VCaP (cell line): ENCODE measurements at regions not wholly inside any gene's neighbourhood (a gene's known extent, or its start where the extent isn't known, plus 50 kb on each side); places are given as distances from the start of the nearest gene placed in this dataset.

Source experiments
- H3K27ac ChIP-seq: fragments of 450-650 bp; 2 replicates; pipeline ENCODE4 v1.5.1; 2017
- CTCF ChIP-seq: fragments of 450-650 bp; conservative IDR thresholded peaks from 2 replicates; pipeline ENCODE4 v1.5.1; 2017; ENCODE audit warnings: mild to moderate bottlenecking, moderate library complexity

- TF ChIP-seq CTCF, result no peak
These were observed 285.9 kb upstream of the NEBL start for GRCh38 chr10:21183025-21183424.

GRCh38 chr10:21181451-21181850, 284.3 kb upstream of the NEBL start:
- no peak overlapping the region for H3K27ac ChIP-seq
- no peak for TF ChIP-seq CTCF

More at GRCh38 chr10:21183025-21183424, 285.9 kb upstream of the NEBL start:
- H3K27ac ChIP-seq, result no peak overlapping the region

- no peak for TF ChIP-seq CTCF
- no peak overlapping the region for H3K27ac ChIP-seq
These were observed 283.5 kb upstream of the NEBL start for GRCh38 chr10:21180604-21181003.

- TF ChIP-seq CTCF, result no peak
- no peak overlapping the region for H3K27ac ChIP-seq
These were observed 279.9 kb upstream of the NEBL start for GRCh38 chr10:21176934-21177480.

- no peak for TF ChIP-seq CTCF
- H3K27ac ChIP-seq, result peak overlapping the region; percentile 86
These were observed 278.7 kb upstream of the NEBL start for GRCh38 chr10:21175797-21176196.

GRCh38 chr10:21174715-21175495, 277.8 kb upstream of the NEBL start:
- H3K27ac ChIP-seq, result peak overlapping the region; percentile 86
- TF ChIP-seq CTCF, result no peak

- H3K27ac ChIP-seq, result peak overlapping the region; percentile 86
- no peak for TF ChIP-seq CTCF
These were observed 276.9 kb upstream of the NEBL start for GRCh38 chr10:21173802-21174714.
